ENCODE measurements at regions not wholly inside any gene's neighbourhood (a gene's known extent, or its start where the extent isn't known, plus 50 kb on each side); places are given as distances from the start of the nearest gene placed in this dataset.

- TF ChIP-seq GATA2 (IDR thresholded peaks at IDR 0.05; ENCODE audit: low read depth, low read length) (no peak), GATA3 (IDR thresholded peaks at IDR 0.05; ENCODE audit: low read depth, low read length) (no peak)
Measured at GRCh38 chr13:89856512-89856911, 1491.0 kb upstream of the MIR17HG start.

Measured in SH-SY5Y (cell line).